Testis (tissue), 2 donors: ENCODE measurements at regions not wholly inside any gene's neighbourhood (a gene's known extent, or its start where the extent isn't known, plus 50 kb on each side); places are given as distances from the start of the nearest gene placed in this dataset.

ENCODE experiments used
- DNase-seq: peaks from one replicate; pipeline ENCODE4 v3.0.0-alpha.2; 2019
- H3K27ac ChIP-seq, 2 donors: fragments of 200-600 bp; sonication (generic); one replicate each; pipeline ENCODE4 v1.5.1; 2019
- H3K27me3 ChIP-seq: fragments of 200-600 bp; sonication (generic); one replicate; pipeline ENCODE4 v1.5.1; 2019
- H3K36me3 ChIP-seq: fragments of 200-600 bp; sonication (generic); one replicate; pipeline ENCODE4 v1.5.1; 2017; ENCODE audit warnings: low read depth; ENCODE audit errors: missing control alignments
- H3K4me1 ChIP-seq: fragments of 200-600 bp; sonication (generic); one replicate; pipeline ENCODE4 v1.5.1; 2019
- H3K4me3 ChIP-seq, 2 donors: fragments of 200-600 bp; sonication (generic); one replicate each; pipeline ENCODE4 v1.5.1; 2017 to 2019
- H3K9me3 ChIP-seq: fragments of 200-600 bp; sonication (generic); one replicate; pipeline ENCODE4 v1.5.1; 2017
- CTCF ChIP-seq, 3 experiments: fragments of 450-650 bp in 2 of 3; fragments of 200-600 bp in 1 of 3; sonication (generic) in 1 of 3; IDR thresholded peaks; one replicate each; pipeline ENCODE4 v1.5.1; 2016 to 2019; ENCODE audit warnings: antibody characterized with exemption in 3 of 3, mild to moderate bottlenecking in 2 of 3, moderate library complexity in 1 of 3
- POLR2A ChIP-seq: fragments of 450-650 bp; IDR thresholded peaks from one replicate; pipeline ENCODE4 v1.6.1; 2017; ENCODE audit warnings: antibody characterized with exemption, mild to moderate bottlenecking, moderate library complexity
- WGBS, 2 donors: methylation state at CpG; one replicate each; pipeline ENCODE4 v1.1.5; 2018; 5-methylcytosine and 5-hydroxymethylcytosine counted together
- intact Hi-C: fragments of 100-400 bp; cut with DNase I; formaldehyde crosslinking; loops from one replicate; pipeline ENCODE4 v1.15.1; 2023; ENCODE audit warnings: low total_unique reads

- Histone ChIP-seq H3K36me3 (no peaks in the 10 kb centered on the region), H3K27ac (no peak overlapping the region), H3K27me3 (no peaks in the 10 kb centered on the region), H3K9me3 (no peaks in the 10 kb centered on the region), H3K4me1 (no peaks in the 10 kb centered on the region), H3K4me3 (no peak overlapping the region)
- TF ChIP-seq POLR2A (no peak), CTCF (IDR thresholded peaks at IDR 0.05) (peak; percentile 65 to 77 (median 68))
- intact Hi-C loops, result no loop called here
- peak; percentile 93 for DNase-seq
- WGBS, 2 donors, result 15 to 19% methylated on average over 10 of the region's 10 CpGs
Measured at GRCh38 chr12:127677537-127678131, 589.3 kb upstream of the TMEM132C start.

- no peak for DNase-seq
- no peak overlapping the region for H3K27ac ChIP-seq
- no peaks in the 10 kb centered on the region for H3K36me3 ChIP-seq
- TF ChIP-seq CTCF (IDR thresholded peaks at IDR 0.05) (no peak), POLR2A (no peak)
- 94 to 96% methylated on average over 7 of the region's 7 CpGs for WGBS, 2 donors
- intact Hi-C loops, result no loop called here
- no peak overlapping the region for H3K4me3 ChIP-seq
- no peaks in the 10 kb centered on the region for H3K4me1 ChIP-seq
- H3K27me3 ChIP-seq, result no peaks in the 10 kb centered on the region
- no peaks in the 10 kb centered on the region for H3K9me3 ChIP-seq
Measured at GRCh38 chr12:127678945-127679344, 588.0 kb upstream of the TMEM132C start.

- no peak for TF ChIP-seq POLR2A
- TF ChIP-seq CTCF (IDR thresholded peaks at IDR 0.05), result no peak
- no peaks in the 10 kb centered on the region for H3K9me3 ChIP-seq
- no peaks in the 10 kb centered on the region for H3K27me3 ChIP-seq
- no peaks in the 10 kb centered on the region for H3K4me1 ChIP-seq
- H3K36me3 ChIP-seq, result no peaks in the 10 kb centered on the region
- intact Hi-C loops, result no loop called here
- WGBS, 2 donors, result 76 to 80% methylated on average over 6 of the region's 6 CpGs
- no peak overlapping the region for H3K27ac ChIP-seq
- no peak overlapping the region for H3K4me3 ChIP-seq
- no peak for DNase-seq
Measured at GRCh38 chr12:127680516-127680915, 586.5 kb upstream of the TMEM132C start.

- H3K4me1 ChIP-seq, result no peaks in the 10 kb centered on the region
- no peak overlapping the region for H3K4me3 ChIP-seq
- no peaks in the 10 kb centered on the region for H3K9me3 ChIP-seq
- no peaks in the 10 kb centered on the region for H3K36me3 ChIP-seq
- no peak for DNase-seq
- WGBS, 2 donors, result 75 to 87% methylated on average over 9 of the region's 9 CpGs
- TF ChIP-seq POLR2A (no peak), CTCF (IDR thresholded peaks at IDR 0.05) (no peak)
- intact Hi-C loops, result no loop called here
- H3K27ac ChIP-seq, result no peak overlapping the region
- no peaks in the 10 kb centered on the region for H3K27me3 ChIP-seq
Measured at GRCh38 chr12:127681151-127681754, 585.7 kb upstream of the TMEM132C start.

- Histone ChIP-seq H3K27ac (no peak overlapping the region), H3K36me3 (no peaks in the 10 kb centered on the region), H3K9me3 (no peaks in the 10 kb centered on the region), H3K4me3 (no peak overlapping the region), H3K4me1 (no peaks in the 10 kb centered on the region), H3K27me3 (no peaks in the 10 kb centered on the region)
- no peak for TF ChIP-seq CTCF (IDR thresholded peaks at IDR 0.05)
- no peak for TF ChIP-seq POLR2A
- DNase-seq, result no peak
- intact Hi-C loops, result no loop called here
- WGBS, 2 donors, result 34 to 47% methylated on average over 2 of the region's 2 CpGs
Measured at GRCh38 chr12:127685491-127685890, 581.5 kb upstream of the TMEM132C start.
